ENCODE measurements at regions not wholly inside any gene's neighbourhood (a gene's known extent, or its start where the extent isn't known, plus 50 kb on each side); places are given as distances from the start of the nearest gene placed in this dataset.

- no peak for DNase-seq (ENCODE audit: insufficient read length, low spot score)
- TF ChIP-seq CTCF (IDR thresholded peaks at IDR 0.05; ENCODE audit: insufficient read depth, missing control alignments) = no peak
- no peak for FAIRE-seq
Observed at GRCh38 chr1:177737456-177737855, 232.4 kb downstream of the SEC16B start.

- TF ChIP-seq CTCF (IDR thresholded peaks at IDR 0.05; ENCODE audit: insufficient read depth, missing control alignments) = no peak
- FAIRE-seq = no peak
- no peak for DNase-seq (ENCODE audit: insufficient read length, low spot score)
Observed at GRCh38 chr1:177732178-177732577, 237.7 kb downstream of the SEC16B start.

DNA sequence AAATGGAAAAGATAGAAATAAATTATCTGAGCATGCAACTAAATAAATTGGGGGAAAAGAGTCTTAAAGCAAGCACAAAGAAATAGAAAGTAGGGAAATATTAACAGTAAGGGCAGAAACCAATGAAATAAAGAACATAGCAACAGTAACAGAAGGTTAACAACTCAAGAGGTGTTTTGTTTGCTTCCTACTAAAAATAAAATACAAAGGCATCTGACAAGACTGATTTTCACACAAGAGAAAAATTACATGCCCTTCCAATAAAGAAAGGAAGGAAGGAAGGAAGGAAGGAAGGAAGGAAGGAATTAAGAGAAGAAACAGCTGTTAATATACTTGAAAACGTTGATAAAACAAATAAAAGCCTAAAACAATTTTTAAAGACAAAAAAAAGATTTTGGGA lies 240.2 kb downstream of the SEC16B start:
- DNase-seq (ENCODE audit: insufficient read length, low spot score) = no peak
- no peak for TF ChIP-seq CTCF (IDR thresholded peaks at IDR 0.05; ENCODE audit: insufficient read depth, missing control alignments)
- FAIRE-seq = peak; percentile 16

GRCh38 chr1:177723533-177723932 lies 246.3 kb downstream of the SEC16B start:
- DNase-seq (ENCODE audit: insufficient read length, low spot score) (no peak), FAIRE-seq (no peak)
- no peak for TF ChIP-seq CTCF (IDR thresholded peaks at IDR 0.05; ENCODE audit: insufficient read depth, missing control alignments)

DNA sequence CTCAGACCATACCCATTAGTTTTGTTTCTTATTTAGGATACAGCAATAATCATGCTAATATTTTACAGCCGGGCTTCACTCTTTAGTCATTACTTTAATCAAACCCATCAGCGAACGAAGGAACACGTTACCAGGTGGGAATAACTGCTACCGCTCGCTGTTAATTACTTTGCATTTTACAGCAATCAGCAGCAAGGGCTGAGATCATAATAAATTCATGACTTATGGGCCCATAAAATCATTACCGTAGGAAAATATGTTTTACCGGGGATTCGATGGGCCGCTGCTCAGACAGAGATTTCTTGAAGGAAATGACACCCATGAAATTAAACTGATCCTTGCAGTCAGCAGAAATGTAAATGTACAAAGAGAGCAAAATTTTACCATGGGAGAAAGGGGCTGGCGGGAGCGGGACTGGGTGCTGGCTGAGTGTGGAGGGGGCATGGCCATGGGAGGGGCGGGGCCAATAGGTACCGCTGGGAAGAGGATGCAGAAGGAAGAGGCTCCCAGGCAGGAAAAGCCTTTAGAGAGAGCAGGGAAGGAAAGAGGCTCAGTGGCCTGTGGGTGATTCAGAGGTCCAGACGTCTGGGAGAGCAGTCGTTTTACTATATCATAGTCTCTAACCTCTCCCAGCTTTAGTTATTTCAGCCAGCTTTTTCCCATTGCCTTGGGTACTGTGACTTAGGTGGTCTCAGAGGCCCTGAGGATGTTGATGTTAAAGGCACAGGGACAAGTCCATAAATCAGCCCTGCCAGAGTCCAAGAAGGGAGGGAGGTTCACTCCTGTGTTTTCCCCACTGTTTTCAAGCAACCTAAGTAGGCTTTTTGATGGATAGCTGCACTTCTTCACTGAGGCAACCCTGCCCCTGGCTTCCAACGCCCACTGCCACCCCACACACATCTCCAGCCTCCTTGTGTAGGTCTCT lies 258.9 kb downstream of the SEC16B start:
- no peak for TF ChIP-seq CTCF (IDR thresholded peaks at IDR 0.05; ENCODE audit: insufficient read depth, missing control alignments)
- FAIRE-seq = no peak
- DNase-seq (ENCODE audit: insufficient read length, low spot score) = no peak

DNA sequence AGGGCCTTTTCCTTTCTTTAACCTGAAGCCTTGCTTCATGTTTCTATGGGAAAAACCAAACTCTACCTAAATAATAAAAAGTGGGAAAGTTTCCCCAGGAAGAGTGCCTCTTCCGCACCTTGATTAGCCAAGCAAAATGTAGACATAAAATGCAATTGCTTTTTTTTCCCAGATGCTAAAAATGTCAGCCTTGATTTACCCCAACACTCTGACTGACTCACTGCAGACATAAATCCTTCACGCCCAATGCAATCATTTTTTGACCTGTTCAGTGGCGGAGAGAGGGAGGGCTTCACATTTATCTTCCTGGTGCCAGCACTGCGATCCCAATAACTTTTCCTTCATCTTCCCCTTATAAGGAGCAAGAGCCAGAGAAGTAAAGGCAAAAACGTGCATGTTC lies 261.5 kb downstream of the SEC16B start:
- TF ChIP-seq CTCF (IDR thresholded peaks at IDR 0.05; ENCODE audit: insufficient read depth, missing control alignments) = no peak
- no peak for DNase-seq (ENCODE audit: insufficient read length, low spot score)
- no peak for FAIRE-seq

DNA sequence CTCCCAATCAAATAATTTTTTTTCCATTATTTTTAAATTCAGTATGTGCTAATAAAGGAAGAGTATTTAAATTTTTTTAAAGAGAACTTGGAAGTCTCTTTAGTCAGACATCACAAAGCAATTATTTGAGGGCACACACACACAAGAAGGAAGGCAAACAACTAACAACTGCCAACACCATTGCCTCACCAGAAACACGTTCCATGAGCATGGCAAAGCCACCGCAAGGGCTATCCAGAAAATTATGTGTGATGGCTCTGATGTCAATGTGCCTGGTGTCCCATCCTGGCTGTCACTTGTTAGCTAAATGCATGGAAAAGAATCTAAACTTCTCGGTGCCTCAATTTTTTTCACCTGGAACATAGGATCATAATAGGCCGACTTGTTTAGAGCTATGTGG lies 262.9 kb downstream of the SEC16B start:
- DNase-seq (ENCODE audit: insufficient read length, low spot score) = no peak
- TF ChIP-seq CTCF (IDR thresholded peaks at IDR 0.05; ENCODE audit: insufficient read depth, missing control alignments) = no peak
- peak; percentile 25 for FAIRE-seq
